ENCODE measurements at regions not wholly inside any gene's neighbourhood (a gene's known extent, or its start where the extent isn't known, plus 50 kb on each side); places are given as distances from the start of the nearest gene placed in this dataset.

DNA sequence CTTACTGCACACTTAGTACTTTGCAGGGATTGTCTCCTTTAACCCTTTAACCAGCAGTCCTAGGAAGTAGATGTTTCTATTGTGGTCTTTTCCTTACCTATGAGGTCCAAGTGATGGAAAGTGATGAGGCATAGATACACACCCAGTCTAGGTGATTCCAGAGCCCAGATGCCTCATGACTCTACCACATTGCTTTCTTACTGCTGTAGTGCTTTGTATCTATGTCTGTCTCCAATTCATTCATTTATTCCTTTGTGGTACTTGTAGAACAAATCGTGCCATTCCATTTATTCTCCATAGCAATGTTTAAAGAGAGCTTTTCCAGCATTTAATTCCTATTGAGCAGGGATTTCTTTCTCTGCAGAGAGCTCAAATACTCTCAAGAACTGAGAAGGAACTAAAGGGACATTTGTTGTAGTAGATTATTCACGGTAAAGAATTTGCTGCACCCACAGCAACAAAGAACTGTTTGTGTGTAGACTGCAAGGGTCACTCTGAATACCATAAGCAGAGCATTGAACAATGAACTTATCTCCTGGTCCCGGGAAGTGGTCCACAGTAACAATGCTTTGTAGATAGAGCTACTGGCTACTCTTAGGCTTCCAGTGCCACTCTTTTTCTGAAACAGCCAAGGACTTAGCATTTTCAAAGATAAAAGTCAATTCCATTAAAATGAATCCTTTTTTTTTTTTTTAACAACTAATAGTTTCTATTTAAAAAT, 337.0 kb downstream of the PTEN start:
- DNase-seq (ENCODE audit: low read depth), result no peak

DNA sequence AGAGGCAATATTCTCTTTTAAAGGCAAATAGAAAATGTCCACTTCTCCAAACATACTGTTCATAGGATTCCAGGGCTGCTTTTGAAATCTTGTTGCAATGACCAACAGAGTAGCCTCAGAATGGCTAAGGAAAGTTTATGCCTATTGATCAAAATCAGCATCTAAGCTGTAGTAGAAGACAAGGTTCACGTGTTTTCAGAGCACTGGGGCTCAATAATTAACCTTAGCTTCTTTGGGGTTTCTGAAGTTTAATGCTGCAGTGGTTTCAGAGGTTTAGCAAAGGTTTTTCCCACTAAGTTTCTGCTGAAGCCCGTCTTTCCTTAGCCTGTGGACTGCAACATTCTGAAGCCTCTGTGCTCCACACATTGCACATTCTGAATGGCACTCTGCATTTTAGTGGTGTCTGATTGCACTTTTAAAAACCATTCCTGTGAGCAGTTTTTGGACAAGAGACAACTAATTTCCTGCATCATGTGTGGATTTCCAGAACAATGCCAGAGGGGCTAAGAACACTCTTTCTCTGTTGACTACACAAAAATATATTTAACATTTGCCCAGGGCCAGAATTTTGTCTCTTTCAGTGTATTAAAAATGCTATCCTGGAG, 342.5 kb downstream of the PTEN start:
- DNase-seq (ENCODE audit: low read depth), result no peak

DNA sequence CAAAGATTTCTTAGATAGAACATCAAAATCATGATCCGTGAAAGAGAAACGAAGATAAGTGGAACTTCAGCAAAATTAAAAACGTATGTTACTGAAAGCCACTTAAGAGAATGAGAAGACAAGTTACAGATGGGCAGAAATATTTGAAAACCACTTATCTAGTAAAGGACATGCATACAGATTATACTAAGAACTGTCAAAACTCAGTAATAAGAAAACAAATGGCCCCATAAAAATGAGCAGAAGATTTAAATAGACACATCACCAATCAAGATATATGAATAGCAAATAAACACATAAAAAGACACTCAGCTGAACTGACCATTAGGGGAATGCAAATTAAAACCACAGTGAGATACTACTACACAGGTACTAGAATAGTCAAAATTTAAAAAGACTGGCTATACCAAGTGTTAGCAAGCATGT, 343.7 kb downstream of the PTEN start:
- no peak for DNase-seq (ENCODE audit: low read depth)

DNA sequence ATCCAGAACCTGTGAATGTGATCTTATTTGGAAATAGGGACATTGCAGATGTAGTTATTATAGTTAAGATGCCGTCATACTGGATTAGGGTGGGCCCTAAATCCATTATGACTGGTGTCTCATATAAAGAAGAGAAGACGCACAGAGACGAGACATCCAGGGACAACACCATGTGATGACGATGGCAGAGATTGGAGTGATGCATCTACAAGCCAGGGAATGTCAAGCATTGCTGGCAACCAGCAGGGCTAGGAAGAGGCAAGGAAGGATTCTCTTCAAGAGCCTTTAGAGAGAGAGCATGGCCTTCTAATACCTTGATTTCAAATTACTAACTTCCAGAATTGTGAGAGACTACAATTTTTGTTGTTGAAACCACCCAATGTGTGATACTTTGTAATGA, 345.8 kb downstream of the PTEN start:
- no peak for DNase-seq (ENCODE audit: low read depth)

DNA sequence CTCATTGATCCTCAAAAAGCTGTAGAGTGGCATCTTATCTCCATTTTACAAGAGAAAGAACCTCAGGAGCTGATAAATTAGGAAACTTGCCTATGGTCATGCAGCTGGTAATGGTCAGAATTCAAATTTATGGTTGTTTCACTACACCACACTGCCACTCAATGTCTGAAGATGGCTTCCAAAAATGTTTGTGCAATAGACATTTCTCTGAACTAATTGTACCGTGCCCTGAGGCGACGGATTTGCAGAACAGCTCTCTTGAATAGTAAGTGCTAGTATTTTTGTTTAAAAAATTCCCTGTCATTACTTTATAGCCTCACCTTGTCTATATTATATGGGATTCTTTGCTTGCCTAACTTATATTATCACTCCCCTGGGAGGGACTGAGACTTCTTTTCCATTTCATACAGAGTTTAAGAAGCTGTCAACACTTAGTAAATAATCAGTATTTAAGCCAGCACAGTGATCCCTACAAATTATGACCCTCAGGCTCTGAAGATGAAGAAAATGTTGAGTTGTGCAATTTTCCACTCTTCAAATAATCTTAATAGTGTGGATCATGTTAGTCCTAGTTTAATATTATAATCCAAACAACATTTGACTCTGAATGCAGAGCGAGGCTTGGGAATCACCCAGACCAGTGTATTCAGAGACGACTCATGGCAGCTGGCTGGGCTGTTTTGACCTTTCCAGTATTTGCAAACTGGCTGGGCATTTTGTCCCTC, 346.6 kb downstream of the PTEN start:
- peak; percentile 21 for DNase-seq (ENCODE audit: low read depth)

DNA sequence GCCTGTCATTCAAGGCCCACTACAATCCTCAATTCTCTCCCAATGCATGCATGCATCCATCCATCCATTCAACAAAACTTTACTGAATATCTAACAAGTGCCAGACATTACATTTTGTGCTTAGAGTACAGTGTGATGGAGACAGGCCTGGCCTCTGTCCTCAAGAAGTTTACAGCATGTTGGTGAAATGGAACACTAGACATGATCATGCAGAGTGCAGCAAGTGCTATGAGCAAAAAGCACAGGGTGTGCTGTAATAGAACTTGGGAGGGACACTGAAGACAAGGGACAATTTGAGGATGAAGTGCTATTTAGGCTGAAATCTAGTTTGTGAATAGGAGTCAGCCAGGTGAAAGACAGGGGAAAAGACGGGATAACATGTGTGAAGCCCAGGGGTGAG, 347.8 kb downstream of the PTEN start:
- DNase-seq (ENCODE audit: low read depth), result no peak

DNA sequence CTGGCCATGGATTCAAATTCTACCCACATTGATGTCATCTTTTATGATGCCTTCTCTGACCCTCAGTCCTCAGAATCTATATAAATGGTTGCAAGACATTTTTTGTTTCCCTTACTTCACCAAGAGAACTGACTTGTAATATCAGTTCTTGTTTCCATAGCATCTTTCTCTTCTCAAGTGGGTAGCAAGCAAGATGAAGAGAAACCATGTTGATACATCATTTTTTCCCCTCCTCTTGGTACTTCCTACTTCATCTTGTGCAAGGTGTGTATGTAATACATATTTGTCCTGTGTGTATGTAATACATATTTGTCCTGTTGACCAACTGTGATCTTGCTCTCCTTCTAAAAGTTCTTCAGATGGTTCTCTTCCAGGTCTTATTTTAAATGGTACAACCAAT, 348.6 kb downstream of the PTEN start:
- no peak for DNase-seq (ENCODE audit: low read depth)

DNA sequence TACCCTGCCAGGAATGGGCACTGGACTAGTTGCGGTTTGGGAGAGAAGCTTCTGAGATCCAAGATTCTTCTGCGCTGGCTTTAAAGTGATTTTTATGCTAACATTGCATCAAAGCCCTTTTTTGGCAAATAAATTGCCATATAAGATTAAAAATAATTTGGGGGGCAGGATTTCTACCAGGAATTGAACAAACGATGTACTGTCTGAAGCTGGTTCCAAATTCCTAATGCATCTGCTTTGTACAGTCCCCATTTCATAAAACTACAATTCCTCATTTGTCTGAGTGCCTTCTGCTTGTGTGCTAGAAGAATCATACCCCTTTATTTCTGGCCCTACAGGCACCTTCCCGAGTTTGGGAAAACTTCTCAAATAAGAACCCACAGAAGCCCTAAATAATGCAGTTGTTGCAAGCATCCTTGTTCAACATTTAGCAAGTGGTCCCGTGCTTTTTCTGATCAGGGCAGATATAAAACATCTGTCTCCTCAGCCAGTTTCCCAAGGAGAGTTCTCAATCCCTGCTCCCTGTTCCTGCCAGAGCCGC, 349.7 kb downstream of the PTEN start:
- DNase-seq (ENCODE audit: low read depth), result no peak

DNA sequence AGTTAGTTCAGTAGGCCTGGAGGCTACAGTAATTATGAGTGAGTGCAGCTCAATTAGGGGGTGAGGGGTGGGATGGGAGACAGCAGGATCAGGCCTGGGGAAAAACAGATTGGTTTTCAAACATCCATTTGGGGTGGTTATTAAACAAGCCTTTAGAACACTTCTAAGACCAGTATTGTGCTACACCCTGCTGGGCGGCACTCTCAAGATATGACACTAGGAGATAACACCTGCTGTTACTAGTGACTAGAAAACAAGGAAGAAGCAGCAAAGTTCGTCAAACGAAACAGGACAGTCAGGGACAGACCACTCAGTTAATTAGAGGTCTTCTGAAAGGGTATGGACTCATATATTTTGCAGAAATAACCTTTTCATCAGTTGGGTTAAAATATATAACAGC, 353.6 kb downstream of the PTEN start:
- no peak for DNase-seq (ENCODE audit: low read depth)

DNA sequence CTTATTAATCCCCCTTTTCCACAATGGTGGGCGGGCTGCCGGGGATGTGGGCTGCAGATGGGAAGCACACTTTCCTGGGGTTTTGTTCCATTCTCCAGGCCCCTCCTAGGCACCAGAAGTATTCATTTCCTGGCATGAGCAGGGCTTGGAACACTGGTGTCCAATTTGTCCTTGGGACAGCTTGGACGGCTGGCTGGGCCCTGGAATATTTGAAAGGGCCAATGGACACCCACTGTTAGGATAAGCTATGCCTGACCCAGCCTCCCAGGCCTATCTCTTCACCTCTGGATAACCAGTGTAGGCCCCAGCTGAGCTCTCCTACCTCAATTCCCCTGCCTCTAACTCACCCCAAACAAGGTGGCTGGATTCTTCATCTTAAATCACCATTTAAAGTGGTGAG, 354.9 kb downstream of the PTEN start:
- no peak for DNase-seq (ENCODE audit: low read depth)

DNA sequence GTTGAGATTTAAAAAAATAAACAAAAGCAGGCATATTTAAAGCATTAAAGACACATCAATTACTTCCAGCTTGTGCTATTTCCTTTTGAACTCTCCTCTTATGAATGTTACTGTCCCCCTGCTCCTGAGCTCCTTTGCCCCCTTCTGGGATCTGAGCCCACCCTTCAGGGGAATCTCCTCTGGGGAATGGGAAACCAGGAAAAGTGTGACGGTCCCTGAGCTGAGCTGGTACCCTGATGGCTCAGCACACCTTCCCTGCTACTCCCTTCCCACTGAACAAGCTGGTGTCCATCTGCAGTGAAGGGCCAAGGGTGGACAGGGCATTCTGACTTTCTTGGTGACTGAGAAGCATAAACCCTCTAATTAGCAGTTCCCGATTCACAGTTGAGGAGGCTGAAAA, 356.3 kb downstream of the PTEN start:
- DNase-seq (ENCODE audit: low read depth), result no peak

DNA sequence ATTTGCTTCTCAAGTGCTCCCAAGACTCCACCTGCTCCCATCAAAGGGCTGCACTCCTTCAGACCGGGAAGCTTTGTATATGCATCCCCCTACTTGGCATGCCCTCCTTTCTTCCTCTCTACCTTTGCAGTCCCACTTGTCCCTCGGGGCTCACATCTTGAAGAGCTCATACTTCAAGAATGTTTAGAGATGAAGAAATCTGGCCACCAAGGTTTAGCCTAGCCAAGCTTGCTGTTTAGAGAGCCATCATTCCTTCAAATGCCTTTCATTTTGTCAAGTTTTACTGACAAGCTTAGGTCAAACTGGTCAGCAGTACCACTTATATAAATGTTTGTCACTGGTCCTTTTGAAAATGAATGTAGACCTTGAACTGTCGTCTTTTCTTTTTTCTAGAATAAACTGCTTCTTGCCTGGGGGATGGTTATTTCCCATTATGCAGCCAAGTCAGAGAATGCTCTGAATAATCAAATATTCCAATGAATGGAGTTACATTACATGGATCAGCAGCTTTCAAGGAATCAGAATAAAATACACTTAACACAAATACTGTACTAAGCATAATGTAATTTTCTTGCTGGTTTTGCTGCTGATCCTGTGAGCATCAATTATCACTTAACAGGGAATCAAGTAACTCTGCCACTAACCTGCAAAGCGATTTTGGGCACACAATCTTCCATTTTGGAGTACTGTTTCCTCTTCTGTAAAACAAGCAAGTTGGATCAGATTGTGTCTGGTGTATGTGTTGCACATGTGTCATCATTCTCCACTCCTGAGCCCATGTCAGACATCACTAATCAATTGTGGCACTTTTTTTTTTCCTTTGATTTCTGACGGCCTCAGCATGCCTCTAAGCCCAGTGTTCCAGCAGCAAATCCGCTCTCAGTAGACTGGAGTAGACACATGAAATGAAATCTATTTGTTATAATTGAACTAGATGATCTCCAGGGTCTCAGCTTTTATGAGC, 357.9 kb downstream of the PTEN start:
- DNase-seq (ENCODE audit: low read depth), result no peak

DNA sequence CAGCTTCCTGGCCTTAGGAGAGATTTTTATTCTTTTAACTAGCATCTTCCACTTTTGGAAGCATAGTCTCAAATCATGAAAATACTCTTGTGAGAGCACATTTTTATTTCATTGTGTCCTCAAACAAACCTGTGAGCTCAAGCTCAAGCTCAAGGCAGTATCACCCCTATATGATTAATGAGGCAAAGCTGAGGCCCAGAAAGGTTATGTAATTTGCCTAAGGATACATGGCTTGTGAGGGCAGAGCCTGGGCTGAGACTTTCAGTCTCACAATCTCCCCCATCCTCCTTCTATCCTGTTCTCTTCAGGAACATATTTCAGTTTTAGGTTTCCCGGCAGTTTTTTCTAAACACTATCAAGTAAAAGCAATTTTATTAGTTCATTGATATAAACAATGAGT, 359.5 kb downstream of the PTEN start:
- DNase-seq (ENCODE audit: low read depth), result no peak

Measured in fibroblast of the conjunctiva (primary cell).